HCT116 (cell line): ENCODE measurements at regions not wholly inside any gene's neighbourhood (a gene's known extent, or its start where the extent isn't known, plus 50 kb on each side); places are given as distances from the start of the nearest gene placed in this dataset.

Source experiments
- ATAC-seq: fragments of 200-7000 bp; cut with Tn5 transposase; 2 replicates; pipeline ENCODE4 v1.9.1; 2020; ENCODE audit warnings: mild to moderate bottlenecking, moderate library complexity
- BruUV-seq: library from RNA; stranded (reverse); fragments of 400-500 nt; replicated peaks from 2 replicates; lab custom pipeline; 2021; lab: Mats Ljungman, UMichigan
- CTCF ChIA-PET: fragments of 300-600 bp; sonication (Branson Sonifier 250); formaldehyde crosslinking; loops from one replicate; lab custom pipeline; 2021; ENCODE audit warnings: antibody characterized with exemption; lab: Charles Lee
- POLR2A ChIA-PET: fragments of 300-600, 350-600 bp; sonication (Branson Sonifier 250); formaldehyde crosslinking; loops from one replicate; lab custom pipeline; 2021; ENCODE audit warnings: antibody characterized with exemption; lab: Charles Lee
- RAD21 ChIA-PET, 2 experiments: fragments of 300-600 bp; sonication (Branson Sonifier 250); formaldehyde crosslinking; loops; one replicate each; lab custom pipeline; 2023; ENCODE audit warnings: low total read pairs in 2 of 2; ENCODE audit not compliant: uncharacterized antibody in 2 of 2, unreplicated experiment in 2 of 2, low non-redundant PET in 1 of 2; lab: Charles Lee
- DNase-seq: peaks from one replicate; pipeline ENCODE4 v3.0.0-alpha.2; 2010; ENCODE audit warnings: low read depth, low spot score
- H2AFZ ChIP-seq: fragments of 200-600 bp; shearing (Covaris generic), sonication (generic); 2 replicates; pipeline ENCODE4 v1.6.1; 2017; ENCODE audit warnings: low read depth, mixed run types, mixed read lengths, antibody characterized with exemption, low read length; ENCODE audit not compliant: poor library complexity, severe bottlenecking
- H3K27ac ChIP-seq: 2 replicates; pipeline ENCODE4 v1.5.1; 2012; ENCODE audit warnings: low read depth, low read length
- H3K27me3 ChIP-seq: fragments of 200-600 bp; sonication (generic); 2 replicates; pipeline ENCODE4 v1.6.1; 2016; ENCODE audit warnings: mixed run types, low read length, mixed read lengths; ENCODE audit not compliant: insufficient read depth
- H3K36me3 ChIP-seq, 2 experiments: fragments of 200-500 bp in 1 of 2; fragments of 200-600 bp in 1 of 2; sonication (Bioruptor generic) in 1 of 2; sonication (generic) in 1 of 2; 2 replicates each; pipeline versions ENCODE4 v1.5.1 to v1.6.1; 2014 to 2016; ENCODE audit warnings: low read length in 2 of 2, inconsistent platforms in 1 of 2, mixed read lengths in 1 of 2, mixed run types in 1 of 2; ENCODE audit not compliant: insufficient read depth in 2 of 2, control insufficient read depth in 1 of 2
- H3K4me1 ChIP-seq, 2 experiments: fragments of 200-600 bp in 1 of 2; sonication (generic) in 1 of 2; 2 replicates each; pipeline versions ENCODE4 v1.5.1 to v1.6.1; 2012 to 2017; ENCODE audit warnings: low read length in 2 of 2, inconsistent platforms in 1 of 2, mild to moderate bottlenecking in 1 of 2, mixed read lengths in 1 of 2, mixed run types in 1 of 2, moderate library complexity in 1 of 2; ENCODE audit not compliant: insufficient read depth in 2 of 2, control insufficient read depth in 1 of 2
- H3K4me2 ChIP-seq: fragments of 200-600 bp; sonication (generic); 2 replicates; pipeline ENCODE4 v1.6.1; 2017; ENCODE audit warnings: mixed run types, low read length, mixed read lengths
- H3K4me3 ChIP-seq, 2 experiments: fragments of 200-600 bp in 1 of 2; sonication (generic) in 1 of 2; replicated peaks in 1 of 2; 2 replicates each; pipeline ENCODE4 v1.5.1; 2011 to 2016; ENCODE audit warnings: low read length in 2 of 2, control low read depth in 1 of 2, low read depth in 1 of 2, mild to moderate bottlenecking in 1 of 2, mixed read lengths in 1 of 2, mixed run types in 1 of 2
- H3K79me2 ChIP-seq: fragments of 200-600 bp; sonication (generic); 2 replicates; pipeline ENCODE4 v1.6.1; 2017; ENCODE audit warnings: mild to moderate bottlenecking, mixed run types, low read length, moderate library complexity, mixed read lengths; ENCODE audit not compliant: insufficient read depth
- H3K9ac ChIP-seq: fragments of 200-600 bp; sonication (generic); 2 replicates; pipeline ENCODE4 v1.6.1; 2016; ENCODE audit warnings: low read length, mixed read lengths
- H3K9me2 ChIP-seq: fragments of 200-600 bp; sonication (generic), shearing (Covaris generic); 2 replicates; pipeline ENCODE4 v1.6.1; 2017; ENCODE audit warnings: mixed run types, mild to moderate bottlenecking, moderate library complexity; ENCODE audit not compliant: insufficient read depth
- H3K9me3 ChIP-seq, 2 experiments: fragments of 200-500 bp in 1 of 2; fragments of 200-600 bp in 1 of 2; sonication (Bioruptor generic) in 1 of 2; sonication (generic) in 1 of 2; 2 replicates each; pipeline ENCODE4 v1.6.1; 2014 to 2017; ENCODE audit warnings: low read length in 2 of 2, mixed read lengths in 2 of 2, inconsistent platforms in 1 of 2, low read depth in 1 of 2, mild to moderate bottlenecking in 1 of 2, mixed run types in 1 of 2, moderate library complexity in 1 of 2; ENCODE audit not compliant: control insufficient read depth in 1 of 2, insufficient read depth in 1 of 2
- H4K20me1 ChIP-seq: fragments of 200-600 bp; sonication (generic), shearing (Covaris generic); 2 replicates; pipeline ENCODE4 v1.6.1; 2017; ENCODE audit warnings: mixed run types, mild to moderate bottlenecking, moderate library complexity; ENCODE audit not compliant: insufficient read depth
- CEBPB ChIP-seq: IDR thresholded peaks from 2 replicates; pipeline ENCODE4 v1.6.1; 2012; ENCODE audit warnings: low read depth
- EGR1 ChIP-seq: IDR thresholded peaks from 2 replicates; pipeline ENCODE4 v1.6.1; 2012; ENCODE audit warnings: low read depth
- ELF1 ChIP-seq: IDR thresholded peaks from 2 replicates; pipeline ENCODE4 v1.6.1; 2012; ENCODE audit warnings: low read depth, borderline replicate concordance
- EZH2 ChIP-seq: fragments of 200-600 bp; sonication (generic); IDR thresholded peaks from 2 replicates; pipeline ENCODE4 v1.6.1; 2017; ENCODE audit warnings: antibody characterized with exemption, mixed run types
- EZH2phosphoT487 ChIP-seq: fragments of 200-600 bp; IDR thresholded peaks from 2 replicates; pipeline ENCODE4 v1.6.1; 2018; ENCODE audit warnings: antibody characterized with exemption, borderline replicate concordance
- FOSL1 ChIP-seq: IDR thresholded peaks from 2 replicates; pipeline ENCODE4 v1.6.1; 2012; ENCODE audit warnings: low read depth
- JUND ChIP-seq: IDR thresholded peaks from 2 replicates; pipeline ENCODE4 v1.6.1; 2012
- POLR2A ChIP-seq: IDR thresholded peaks from 2 replicates; pipeline ENCODE4 v1.7.0; 2011; ENCODE audit warnings: borderline replicate concordance; ENCODE audit not compliant: insufficient read depth, insufficient read length; ENCODE audit errors: extremely low read depth
- SIN3A ChIP-seq: IDR thresholded peaks from 2 replicates; pipeline ENCODE4 v1.6.1; 2012; ENCODE audit warnings: low read depth
- YY1 ChIP-seq: IDR thresholded peaks from 2 replicates; pipeline ENCODE4 v1.6.1; 2011; ENCODE audit warnings: low read length, low read depth, moderate library complexity, mild to moderate bottlenecking; ENCODE audit not compliant: insufficient replicate concordance; ENCODE audit errors: extremely low read depth
- intact Hi-C: fragments of 100-400 bp; cut with micrococcal nuclease; formaldehyde crosslinking; loops from 2 replicates; pipeline ENCODE4 v1.10.0; 2022
- TF ChIP-seq, protein P1 (sequence below): IDR thresholded peaks from 2 replicates; pipeline ENCODE4 v1.6.1; 2012; ENCODE audit warnings: low read depth
- TF ChIP-seq, protein P2 (sequence below): IDR thresholded peaks from 2 replicates; pipeline ENCODE4 v1.6.1; 2011; ENCODE audit warnings: mild to moderate bottlenecking, low read length, moderate library complexity; ENCODE audit not compliant: insufficient replicate concordance; ENCODE audit errors: extremely low read depth

DNA sequence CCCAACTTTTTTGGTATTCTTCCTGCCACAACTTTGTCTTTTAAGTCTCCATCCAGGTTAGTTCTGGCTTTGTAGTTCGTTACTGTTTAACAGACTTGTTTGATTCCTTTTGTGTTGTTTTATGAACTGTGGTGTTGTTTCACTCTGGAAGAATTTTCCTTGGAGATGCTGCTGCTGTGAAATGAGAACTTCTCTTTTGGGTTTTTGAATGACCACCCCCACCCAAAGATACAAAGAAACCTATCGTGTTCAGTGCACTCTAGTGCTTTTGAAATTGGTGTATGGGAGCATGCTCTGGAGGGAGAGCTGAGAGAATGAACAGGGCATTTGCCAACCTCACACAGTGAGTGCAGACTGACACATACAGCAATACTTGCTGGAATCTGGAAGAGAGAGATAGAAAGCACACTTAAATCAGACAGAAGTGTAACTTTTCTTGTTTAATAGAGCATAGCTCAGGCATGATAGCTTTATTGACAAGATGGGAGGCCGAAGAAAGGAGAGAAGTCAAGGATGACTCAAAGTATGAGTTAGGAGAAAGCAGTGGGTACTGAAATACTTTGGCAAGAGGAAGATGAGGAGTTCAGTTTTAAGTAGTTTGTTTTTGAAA is 293.1 kb downstream of the SOX4 start (continued):
- TF ChIP-seq, protein P1, sequence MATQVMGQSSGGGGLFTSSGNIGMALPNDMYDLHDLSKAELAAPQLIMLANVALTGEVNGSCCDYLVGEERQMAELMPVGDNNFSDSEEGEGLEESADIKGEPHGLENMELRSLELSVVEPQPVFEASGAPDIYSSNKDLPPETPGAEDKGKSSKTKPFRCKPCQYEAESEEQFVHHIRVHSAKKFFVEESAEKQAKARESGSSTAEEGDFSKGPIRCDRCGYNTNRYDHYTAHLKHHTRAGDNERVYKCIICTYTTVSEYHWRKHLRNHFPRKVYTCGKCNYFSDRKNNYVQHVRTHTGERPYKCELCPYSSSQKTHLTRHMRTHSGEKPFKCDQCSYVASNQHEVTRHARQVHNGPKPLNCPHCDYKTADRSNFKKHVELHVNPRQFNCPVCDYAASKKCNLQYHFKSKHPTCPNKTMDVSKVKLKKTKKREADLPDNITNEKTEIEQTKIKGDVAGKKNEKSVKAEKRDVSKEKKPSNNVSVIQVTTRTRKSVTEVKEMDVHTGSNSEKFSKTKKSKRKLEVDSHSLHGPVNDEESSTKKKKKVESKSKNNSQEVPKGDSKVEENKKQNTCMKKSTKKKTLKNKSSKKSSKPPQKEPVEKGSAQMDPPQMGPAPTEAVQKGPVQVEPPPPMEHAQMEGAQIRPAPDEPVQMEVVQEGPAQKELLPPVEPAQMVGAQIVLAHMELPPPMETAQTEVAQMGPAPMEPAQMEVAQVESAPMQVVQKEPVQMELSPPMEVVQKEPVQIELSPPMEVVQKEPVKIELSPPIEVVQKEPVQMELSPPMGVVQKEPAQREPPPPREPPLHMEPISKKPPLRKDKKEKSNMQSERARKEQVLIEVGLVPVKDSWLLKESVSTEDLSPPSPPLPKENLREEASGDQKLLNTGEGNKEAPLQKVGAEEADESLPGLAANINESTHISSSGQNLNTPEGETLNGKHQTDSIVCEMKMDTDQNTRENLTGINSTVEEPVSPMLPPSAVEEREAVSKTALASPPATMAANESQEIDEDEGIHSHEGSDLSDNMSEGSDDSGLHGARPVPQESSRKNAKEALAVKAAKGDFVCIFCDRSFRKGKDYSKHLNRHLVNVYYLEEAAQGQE: no peak

DNA sequence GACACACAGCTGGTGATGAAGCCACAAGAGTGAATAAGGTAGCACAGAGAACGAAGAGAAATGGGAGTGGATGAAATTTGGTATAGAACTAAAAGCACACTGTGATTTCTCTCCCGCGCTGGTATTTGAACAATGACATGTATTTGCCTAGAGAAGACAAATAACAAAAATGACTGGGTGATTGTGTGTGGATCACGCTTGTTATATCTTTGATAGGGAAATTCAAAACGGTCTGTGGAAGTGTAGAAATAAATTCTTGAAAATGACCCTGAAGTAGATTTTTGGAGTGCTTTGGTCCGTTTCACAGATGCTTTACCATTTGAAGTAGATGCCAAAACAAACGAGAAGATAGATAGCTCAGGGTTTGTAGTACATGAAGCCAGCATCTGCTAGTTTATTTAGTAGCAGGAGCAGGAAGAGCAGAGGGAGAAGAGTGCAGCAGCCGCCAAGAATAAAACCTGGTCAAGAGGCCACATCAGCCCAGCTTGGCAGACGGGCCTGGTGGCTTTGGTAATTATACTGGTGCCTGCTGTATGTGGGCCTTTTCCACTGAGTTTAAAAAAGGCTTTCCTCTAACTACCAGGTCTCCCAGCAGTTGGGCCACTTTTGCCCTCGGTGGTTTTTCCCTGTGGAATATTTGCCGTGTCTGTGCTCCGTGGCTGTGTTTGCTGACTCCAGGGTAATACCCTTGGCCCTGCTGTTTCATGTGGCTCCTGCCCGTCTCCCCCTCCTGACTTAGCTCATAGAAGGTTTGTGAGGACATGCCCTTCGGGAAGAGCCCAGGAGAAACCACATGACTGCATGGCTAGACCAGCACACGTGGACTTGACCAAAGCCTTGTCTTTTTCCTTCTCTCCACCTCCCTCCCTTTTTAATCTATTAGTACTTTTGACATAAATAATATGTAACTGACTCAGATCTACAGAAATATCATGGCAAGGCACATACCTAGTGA is 294.0 kb downstream of the SOX4 start:
- H3K36me3 ChIP-seq: no peaks in the 10 kb centered on the region
- no peak overlapping the region for H3K9ac ChIP-seq
- no peaks in the 10 kb centered on the region for H3K79me2 ChIP-seq
- ChIA-PET RAD21 (no interaction called here), POLR2A (no interaction called here), CTCF (no interaction called here)
- H3K27ac ChIP-seq: no peak overlapping the region
- H3K9me2 ChIP-seq: no peaks in the 10 kb centered on the region
- TF ChIP-seq SIN3A (no peak), FOSL1 (no peak), YY1 (no peak), EZH2phosphoT487 (no peak), POLR2A (no peak), EZH2 (no peak), ELF1 (no peak), EGR1 (no peak), JUND (no peak), CEBPB (no peak)
- TF ChIP-seq, protein P2, sequence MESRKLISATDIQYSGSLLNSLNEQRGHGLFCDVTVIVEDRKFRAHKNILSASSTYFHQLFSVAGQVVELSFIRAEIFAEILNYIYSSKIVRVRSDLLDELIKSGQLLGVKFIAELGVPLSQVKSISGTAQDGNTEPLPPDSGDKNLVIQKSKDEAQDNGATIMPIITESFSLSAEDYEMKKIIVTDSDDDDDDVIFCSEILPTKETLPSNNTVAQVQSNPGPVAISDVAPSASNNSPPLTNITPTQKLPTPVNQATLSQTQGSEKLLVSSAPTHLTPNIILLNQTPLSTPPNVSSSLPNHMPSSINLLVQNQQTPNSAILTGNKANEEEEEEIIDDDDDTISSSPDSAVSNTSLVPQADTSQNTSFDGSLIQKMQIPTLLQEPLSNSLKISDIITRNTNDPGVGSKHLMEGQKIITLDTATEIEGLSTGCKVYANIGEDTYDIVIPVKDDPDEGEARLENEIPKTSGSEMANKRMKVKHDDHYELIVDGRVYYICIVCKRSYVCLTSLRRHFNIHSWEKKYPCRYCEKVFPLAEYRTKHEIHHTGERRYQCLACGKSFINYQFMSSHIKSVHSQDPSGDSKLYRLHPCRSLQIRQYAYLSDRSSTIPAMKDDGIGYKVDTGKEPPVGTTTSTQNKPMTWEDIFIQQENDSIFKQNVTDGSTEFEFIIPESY: no peak
- H3K27me3 ChIP-seq: no peaks in the 10 kb centered on the region
- H4K20me1 ChIP-seq: no peaks in the 10 kb centered on the region
- no peak overlapping the region for H3K4me2 ChIP-seq
- no peaks in the 10 kb centered on the region for H3K4me1 ChIP-seq
- H3K4me3 ChIP-seq: no peak overlapping the region
- intact Hi-C loops: no loop called here
- H2AFZ ChIP-seq: no peak overlapping the region
- BruUV-seq: no TSS peak
- DNase-seq (no peak), ATAC-seq (no peak)
- no peaks in the 10 kb centered on the region for H3K9me3 ChIP-seq
